ENCODE measurements at regions not wholly inside any gene's neighbourhood (a gene's known extent, or its start where the extent isn't known, plus 50 kb on each side); places are given as distances from the start of the nearest gene placed in this dataset.
"Not testable (repeated sequence)": the region's sequence is repeated elsewhere in the genome, so short reads cannot be mapped to it uniquely, and the experiment has no call there.

GRCh38 chr6:73937805-73938204 lies 241.8 kb downstream of the CD109 start:
- no peak for DNase-seq (ENCODE audit: insufficient read length, low spot score)

DNA sequence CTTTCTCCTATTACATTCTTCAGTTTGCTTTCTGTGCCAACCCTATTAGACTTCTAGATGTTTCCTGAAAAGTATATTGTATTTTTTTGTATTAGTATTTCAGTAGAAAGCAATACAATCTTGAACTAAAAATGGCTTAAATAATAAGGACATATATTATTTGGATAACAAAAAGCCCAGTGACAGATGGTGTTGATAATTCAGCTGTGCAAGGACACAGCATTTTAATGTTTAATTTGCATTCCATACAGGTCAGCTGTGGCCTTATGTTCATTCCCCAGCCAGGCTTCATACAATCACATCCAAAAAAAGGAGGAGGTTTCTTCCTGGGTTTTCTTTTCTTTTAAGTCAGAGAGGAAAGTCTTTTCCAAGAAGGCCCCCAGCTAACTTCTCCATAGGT lies 236.9 kb downstream of the CD109 start:
- DNase-seq (ENCODE audit: insufficient read length, low spot score) (no peak), FAIRE-seq (no peak)

More at GRCh38 chr6:73937805-73938204, 241.8 kb downstream of the CD109 start:
- FAIRE-seq, result no peak

DNA sequence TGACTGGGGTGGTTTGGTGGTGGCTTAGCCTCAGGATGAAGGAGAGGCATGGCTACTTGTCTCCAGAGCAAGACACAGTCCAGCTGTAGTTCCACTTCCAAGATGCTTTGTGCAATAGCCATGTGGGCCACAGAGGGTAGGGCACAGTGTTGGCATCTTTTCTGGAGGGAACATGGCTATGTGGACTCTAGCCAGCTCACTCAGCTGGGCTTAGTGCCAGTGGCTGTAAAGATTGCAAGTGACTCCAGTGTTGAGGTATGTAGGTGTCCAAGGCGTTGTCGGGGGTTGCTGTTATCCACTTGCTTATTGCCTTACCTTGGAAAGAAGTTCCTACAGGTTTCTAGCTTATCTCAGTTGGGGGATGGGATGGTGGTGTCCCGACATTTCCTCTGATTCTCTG lies 233.4 kb downstream of the CD109 start:
- DNase-seq (ENCODE audit: insufficient read length, low spot score) (no peak), FAIRE-seq (no peak)

GRCh38 chr6:73927421-73927820 lies 231.4 kb downstream of the CD109 start:
- no peak for FAIRE-seq

DNA sequence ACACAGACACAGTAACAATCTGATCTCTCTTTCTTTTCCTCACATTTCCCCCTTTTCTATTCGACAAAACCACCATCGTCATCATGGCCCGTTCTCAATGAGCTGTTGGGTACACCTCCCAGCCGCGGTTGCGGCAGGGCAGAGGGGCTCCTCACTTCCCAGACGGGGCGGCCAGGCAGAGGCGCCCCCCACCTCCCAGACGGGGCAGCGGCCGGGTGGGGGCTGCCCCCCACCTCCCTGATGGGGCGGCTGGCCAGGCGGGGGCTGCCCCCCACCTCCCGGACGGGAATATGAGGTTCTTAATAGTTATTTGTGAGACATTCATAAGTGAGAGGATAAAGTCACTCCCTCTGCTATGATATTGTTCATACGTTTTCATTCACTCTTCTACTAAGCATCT lies 229.7 kb downstream of the CD109 start:
- not testable (repeated sequence) for FAIRE-seq

More at GRCh38 chr6:73927421-73927820, 231.4 kb downstream of the CD109 start:
- no peak for DNase-seq (ENCODE audit: insufficient read length, low spot score)

GRCh38 chr6:73923905-73924485 lies 228.0 kb downstream of the CD109 start:
- DNase-seq (ENCODE audit: insufficient read length, low spot score), result no peak

More for the DNA sequence above, 229.7 kb downstream of the CD109 start:
- not testable (repeated sequence) for DNase-seq (ENCODE audit: insufficient read length, low spot score)

GRCh38 chr6:73903155-73903554 lies 207.2 kb downstream of the CD109 start:
- no peak for DNase-seq (ENCODE audit: insufficient read length, low spot score)
- no peak for FAIRE-seq

More at GRCh38 chr6:73923905-73924485, 228.0 kb downstream of the CD109 start:
- no peak for FAIRE-seq

- DNase-seq (ENCODE audit: insufficient read length, low spot score) (no peak), FAIRE-seq (no peak)
Observed at GRCh38 chr6:73901986-73902385, 206.0 kb downstream of the CD109 start.

- FAIRE-seq, result no peak
- DNase-seq (ENCODE audit: insufficient read length, low spot score), result no peak
Observed at GRCh38 chr6:73901311-73901710, 205.3 kb downstream of the CD109 start.

- FAIRE-seq, result peak; percentile 9
- no peak for DNase-seq (ENCODE audit: insufficient read length, low spot score)
Observed at GRCh38 chr6:73898599-73898998, 202.6 kb downstream of the CD109 start.

DNA sequence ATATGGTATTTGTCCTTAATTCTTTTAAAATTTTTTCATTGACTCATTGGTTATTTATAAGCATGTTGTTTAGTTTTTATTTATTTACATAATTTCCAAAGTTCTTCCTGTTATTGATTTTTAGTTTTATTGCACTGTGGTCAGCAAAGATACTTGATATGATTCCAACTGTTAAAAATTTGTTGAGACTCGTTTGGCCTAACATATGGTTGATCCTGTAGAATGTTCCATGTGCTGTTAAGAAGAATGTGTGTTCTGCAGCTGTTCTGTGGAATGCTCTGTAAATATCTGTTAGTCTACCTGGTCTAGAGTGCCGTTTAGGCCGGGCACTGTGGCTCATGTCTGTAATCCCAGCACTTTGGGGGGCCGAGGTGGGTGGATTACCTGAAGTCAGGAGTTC lies 197.7 kb downstream of the CD109 start:
- FAIRE-seq (no peak), DNase-seq (ENCODE audit: insufficient read length, low spot score) (no peak)

- FAIRE-seq (no peak), DNase-seq (ENCODE audit: insufficient read length, low spot score) (no peak)
Observed at GRCh38 chr6:73888050-73888449, 192.0 kb downstream of the CD109 start.

DNA sequence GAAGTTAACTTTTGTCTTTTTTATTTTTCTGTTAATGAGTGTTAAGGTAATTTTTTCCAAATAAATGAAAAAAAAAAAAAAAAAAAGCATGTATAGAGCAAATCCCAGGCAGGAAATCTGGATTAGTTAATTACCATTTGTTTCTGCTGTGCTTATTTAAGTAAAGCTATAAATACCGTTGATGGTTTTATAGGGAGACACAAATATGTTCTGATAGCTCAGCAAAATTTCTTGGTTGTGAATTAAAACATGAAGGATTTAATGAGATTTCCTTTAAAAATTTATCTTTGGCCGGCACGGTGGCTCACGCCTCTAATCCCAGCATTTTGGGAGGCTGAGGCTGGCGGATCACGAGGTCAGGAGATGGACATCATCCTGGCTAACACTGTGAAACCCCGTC lies 189.4 kb downstream of the CD109 start:
- DNase-seq (ENCODE audit: insufficient read length, low spot score) (no peak), FAIRE-seq (no peak)

DNA sequence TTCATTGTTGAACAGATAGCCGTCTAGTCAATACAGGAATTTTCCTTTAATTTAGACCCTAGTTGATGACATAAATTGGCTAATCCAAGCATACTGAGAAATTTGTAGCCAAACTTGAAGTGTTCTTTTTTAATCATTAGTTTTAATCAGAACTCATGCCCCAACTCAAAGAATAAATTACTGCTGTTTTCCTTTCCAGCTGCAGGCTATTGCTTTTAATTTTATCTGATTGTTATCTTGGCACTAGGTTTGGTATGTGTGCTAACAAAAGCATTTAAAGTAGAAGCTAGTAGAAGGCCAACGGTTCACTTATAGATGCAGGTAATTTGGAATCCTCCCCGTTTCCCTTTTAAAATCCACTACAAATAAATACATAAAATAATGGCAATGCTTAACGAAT lies 188.5 kb downstream of the CD109 start:
- FAIRE-seq, result no peak

GRCh38 chr6:73879501-73880293 lies 183.7 kb downstream of the CD109 start:
- no peak for DNase-seq (ENCODE audit: insufficient read length, low spot score)
- no peak for FAIRE-seq

More for the DNA sequence above, 188.5 kb downstream of the CD109 start:
- no peak for DNase-seq (ENCODE audit: insufficient read length, low spot score)

DNA sequence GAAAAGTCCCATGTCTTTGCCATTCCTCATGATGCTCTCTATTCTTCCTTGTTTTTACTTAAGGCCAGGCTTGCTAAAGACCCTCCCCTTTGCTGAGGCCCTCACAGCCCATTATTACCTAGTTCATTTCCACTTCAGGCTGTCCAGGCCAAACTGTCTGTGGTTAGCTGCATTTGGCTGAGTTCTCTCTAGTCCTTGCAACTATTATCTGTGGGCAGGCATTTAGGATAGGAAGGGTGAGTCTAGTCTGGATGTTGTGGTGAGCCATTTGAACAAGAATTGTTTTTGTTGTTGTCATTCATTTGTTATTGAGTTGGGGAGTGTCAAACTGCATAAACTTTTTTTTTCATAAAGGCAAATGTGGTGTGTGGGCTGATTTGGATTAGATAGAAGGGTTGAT lies 182.4 kb downstream of the CD109 start:
- DNase-seq (ENCODE audit: insufficient read length, low spot score) (no peak), FAIRE-seq (no peak)

All from HTR-8/SVneo (cell line).